ENCODE measurements at regions not wholly inside any gene's neighbourhood (a gene's known extent, or its start where the extent isn't known, plus 50 kb on each side); places are given as distances from the start of the nearest gene placed in this dataset.
"Not testable (repeated sequence)": the region's sequence is repeated elsewhere in the genome, so short reads cannot be mapped to it uniquely, and the experiment has no call there.

DNA sequence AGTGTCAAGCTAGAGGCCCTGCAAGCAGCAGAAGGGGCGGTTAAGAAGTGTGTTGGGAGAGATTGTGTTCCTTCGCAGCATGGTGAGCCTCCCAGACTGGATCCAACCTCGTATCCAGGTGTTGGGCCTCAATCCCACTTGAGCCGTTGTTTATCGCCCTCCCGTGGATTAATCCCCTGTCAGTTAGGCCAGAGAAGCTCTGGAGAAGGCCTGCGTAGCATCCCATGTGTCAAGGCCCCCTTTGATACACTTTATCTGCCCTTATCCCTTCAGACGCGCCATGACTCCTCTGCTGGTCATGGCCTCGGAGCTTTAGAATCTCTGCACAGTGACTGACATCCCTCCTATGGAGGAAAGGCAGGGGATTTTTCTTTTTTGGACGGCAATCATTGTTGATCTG is 181.0 kb downstream of the ZFP64 start:
- no peak for DNase-seq (ENCODE audit: low read depth in 2 of 2)

DNA sequence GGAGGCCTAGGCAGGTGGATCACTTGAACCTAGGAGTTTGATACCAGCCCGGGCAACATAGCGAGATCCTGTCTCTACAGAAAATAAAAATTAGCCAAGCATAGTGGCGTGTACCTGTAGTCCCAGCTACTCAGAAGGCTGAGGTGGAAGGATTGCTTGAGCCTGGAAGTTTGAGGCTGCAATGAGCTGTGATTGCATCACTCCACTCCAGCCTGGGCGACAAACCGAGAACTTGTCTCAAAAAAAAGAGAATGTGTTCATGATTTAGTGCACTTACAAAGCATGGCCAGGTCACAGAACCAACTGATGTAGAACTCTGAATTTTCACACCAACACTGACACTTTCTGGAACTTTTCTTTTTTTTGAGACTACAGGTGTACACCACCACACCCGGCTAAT is 182.7 kb downstream of the ZFP64 start:
- DNase-seq (ENCODE audit: low read depth in 2 of 2): no peak

DNA sequence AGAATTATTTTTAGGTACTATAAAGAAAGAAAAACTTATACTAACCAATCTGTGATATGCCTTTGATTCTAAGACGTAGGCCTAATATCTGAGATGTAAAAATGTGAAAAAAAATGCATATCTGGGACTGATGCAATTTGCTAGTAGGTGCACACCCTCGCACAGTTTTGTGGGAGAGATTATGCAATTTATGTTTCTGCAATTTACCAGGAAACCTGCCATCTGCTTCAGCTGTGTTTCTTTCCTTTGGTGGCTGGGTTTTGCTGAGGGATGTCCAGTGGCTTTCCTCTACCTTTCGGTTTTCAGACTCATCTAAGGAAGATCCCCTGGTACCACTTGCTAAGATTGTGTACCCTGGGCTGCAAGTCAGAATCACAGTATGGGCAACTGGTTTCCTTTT is 186.9 kb downstream of the ZFP64 start:
- DNase-seq (ENCODE audit: low read depth in 2 of 2): no peak

GRCh38 chr20:52004018-52004417 is 187.6 kb downstream of the ZFP64 start:
- DNase-seq (ENCODE audit: low read depth in 2 of 2): no peak

GRCh38 chr20:52003415-52003814 is 188.2 kb downstream of the ZFP64 start:
- DNase-seq (ENCODE audit: low read depth in 2 of 2): no peak

DNA sequence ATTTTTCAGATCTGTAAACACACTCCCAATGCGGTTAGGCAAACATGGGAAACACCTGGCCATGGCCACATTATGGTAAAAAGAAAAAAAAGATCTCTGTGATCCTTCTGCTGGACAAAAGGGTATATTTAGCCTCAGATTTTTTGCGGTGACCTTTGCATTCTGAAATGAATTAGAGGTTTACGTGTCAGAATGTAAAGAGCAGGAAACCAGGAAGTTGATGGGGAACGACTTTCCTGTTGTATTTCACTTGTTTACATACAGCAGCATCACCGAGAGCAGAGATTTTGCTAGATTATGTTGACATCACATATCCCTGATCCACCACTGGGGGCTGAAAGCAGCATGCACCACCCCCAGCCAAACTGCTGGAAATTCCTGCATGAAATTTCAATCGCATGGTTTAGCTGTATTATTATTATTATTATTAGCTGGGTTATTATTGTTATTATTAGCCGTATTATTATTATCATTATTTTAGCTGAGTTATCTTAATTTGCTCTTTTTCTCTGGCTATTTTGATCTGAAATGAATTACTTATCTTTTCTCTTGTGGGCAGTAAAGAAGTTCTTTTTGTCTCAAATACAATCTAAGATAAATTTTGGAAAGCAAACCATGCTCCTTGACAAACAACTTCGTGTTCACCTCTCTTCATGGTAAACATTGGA is 189.4 kb downstream of the ZFP64 start:
- DNase-seq (ENCODE audit: low read depth in 2 of 2): no peak

- DNase-seq (ENCODE audit: low read depth in 2 of 2): not testable (repeated sequence)
Measured at GRCh38 chr20:51997281-51997936, 194.2 kb downstream of the ZFP64 start.

DNA sequence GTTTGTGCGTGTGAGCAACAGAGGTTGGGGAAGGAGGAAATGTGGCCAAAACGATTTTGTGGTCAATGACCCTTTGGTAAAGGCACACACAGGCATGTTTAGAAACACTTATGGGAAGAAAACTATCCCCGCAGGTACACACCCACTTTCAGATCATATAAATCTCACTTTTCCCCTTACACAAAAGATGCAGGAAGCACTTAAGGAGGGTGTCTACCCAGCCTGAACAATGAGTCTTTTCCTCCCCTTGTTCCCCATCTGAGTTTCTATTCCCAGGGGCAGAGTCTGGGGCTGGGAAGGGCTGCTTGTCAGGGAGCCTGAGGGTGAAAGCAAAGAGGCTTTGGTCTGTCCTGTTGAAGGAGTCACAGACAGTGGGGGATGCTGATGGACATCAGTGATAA is 193.2 kb upstream of the SALL4 start:
- DNase-seq (ENCODE audit: low read depth in 2 of 2): no peak

DNA sequence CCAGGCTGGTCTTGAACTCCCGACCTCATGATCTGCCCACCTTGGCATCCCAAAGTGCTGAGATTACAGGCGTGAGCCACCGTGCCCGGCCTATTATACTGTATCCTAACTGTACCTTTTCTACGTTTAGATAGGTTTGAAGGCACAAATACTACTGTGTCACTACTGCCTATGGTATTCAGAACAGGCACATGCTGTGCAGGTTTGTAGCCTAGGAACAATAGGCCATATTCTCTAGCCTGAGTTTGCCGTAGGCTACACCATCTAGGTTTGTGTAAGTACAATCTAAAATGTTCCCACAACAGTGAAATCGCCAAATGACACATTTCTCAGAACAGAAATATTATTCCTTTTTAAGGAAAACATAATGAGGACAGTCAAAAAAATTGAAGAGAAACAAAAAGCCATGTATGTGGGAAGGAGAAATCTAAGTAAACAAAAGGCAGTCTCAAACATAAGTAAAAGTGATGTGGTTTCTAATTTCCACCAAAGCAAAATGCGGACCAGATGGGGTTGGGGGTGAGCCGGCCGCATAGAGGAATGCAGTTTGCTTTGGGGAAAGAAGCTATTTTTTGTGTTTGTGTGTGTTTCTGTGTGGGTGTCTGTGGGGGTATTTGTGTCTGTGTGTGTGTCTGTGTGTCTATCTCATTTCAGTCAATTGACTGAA is 192.6 kb upstream of the SALL4 start:
- DNase-seq (ENCODE audit: low read depth in 2 of 2): no peak

- no peak for DNase-seq (ENCODE audit: low read depth in 2 of 2)
Measured at GRCh38 chr20:51987812-51988211, 185.5 kb upstream of the SALL4 start.

DNA sequence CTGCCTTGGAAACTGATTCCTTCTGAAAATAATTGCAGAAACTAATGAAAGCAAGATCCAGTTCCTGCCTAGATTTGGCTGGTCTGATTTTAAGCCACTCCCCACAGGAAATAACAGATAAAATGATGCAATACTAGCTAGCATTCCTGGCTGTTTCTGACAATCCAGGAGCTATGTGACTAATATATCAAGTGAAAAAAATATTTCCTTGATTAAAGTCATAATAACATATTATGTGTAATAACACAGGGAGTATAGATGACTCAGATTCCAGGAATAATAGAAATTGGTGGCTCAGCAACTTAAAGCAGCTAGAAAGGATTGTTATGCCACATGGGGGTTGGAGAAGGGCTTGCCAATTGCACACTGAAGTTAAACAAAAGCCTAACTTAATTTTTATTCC is 182.7 kb upstream of the SALL4 start:
- DNase-seq (ENCODE audit: low read depth in 2 of 2): no peak

DNA sequence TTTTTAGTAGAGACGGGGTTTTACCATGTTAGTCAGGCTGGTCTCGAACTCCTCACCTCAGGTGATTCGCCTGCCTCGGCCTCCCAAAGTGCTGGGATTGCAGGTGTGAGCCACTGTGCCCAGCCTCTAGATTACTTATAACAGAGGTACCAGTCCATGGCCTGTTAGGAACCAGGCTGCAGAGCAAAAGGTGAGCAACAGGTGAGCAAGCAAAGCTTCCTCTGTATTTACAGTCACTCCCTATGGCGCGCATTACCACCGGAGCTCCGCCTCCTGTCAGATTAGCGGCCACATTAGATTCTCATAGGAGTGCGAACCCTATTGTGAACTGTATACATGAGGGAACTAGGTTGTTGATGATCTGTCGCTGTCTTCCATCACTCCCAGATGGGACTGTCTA is 178.0 kb upstream of the SALL4 start:
- DNase-seq (ENCODE audit: low read depth in 2 of 2): no peak

DNA sequence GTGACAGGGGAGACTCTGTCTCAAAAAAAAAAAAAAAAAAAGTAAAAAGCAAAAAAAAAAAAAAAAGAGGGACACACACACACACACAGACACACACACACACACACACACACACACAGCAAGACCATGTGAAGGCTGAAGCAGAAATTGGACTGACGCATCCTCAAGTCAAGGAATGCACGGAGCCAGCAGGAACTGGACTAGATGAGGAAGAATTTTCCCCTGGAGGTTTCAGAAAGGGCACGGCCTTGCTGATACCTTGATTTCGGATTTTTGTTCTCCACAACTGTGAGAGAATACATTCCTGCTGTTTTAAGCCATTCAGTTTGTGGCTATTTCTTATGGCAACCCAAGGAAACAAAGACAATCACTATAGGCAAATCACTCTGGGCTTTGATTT is 176.9 kb upstream of the SALL4 start:
- no peak for DNase-seq (ENCODE audit: low read depth in 2 of 2)

GRCh38 chr20:51978070-51978501 is 175.8 kb upstream of the SALL4 start:
- DNase-seq (ENCODE audit: low read depth in 2 of 2): no peak

- DNase-seq (ENCODE audit: low read depth in 2 of 2): no peak
Measured at GRCh38 chr20:51972056-51972455, 169.7 kb upstream of the SALL4 start.

DNA sequence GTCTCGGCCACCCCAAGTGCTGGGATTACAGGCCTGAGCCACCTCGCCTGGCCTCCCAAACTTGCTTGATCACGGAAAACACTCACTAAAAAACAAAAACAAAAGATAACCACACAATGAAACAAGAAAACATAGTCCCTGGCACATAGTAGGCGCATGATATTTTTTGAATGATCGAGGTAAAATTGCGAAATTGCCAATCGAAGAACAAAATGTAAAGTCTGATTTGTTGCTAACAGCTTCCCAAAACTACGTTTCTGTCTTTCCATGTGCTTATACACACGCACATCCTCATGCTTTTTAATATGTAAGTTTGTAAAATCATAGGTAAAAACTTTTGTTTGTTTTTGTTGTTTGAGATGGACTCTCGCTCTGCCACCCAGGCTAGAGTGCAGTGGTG is 168.5 kb upstream of the SALL4 start:
- DNase-seq (ENCODE audit: low read depth in 2 of 2): no peak

DNA sequence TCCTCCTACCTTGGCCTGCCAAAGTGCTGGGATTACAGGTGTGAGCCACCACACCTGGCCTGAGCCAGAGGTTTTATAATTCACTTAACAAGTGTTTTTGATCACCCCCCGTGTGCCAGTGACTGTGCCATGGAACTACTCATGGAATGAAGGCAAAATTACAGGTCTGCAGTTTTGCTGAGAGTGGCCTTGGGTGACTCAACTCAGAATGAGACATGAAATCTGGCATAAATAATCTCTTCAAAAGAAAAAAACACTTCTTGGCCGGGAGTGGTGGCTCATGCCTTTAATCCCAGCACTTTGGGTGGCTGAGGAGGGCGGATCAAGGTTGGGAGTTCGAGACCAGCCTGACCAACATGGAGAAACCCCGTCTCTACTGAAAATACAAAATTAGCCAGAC is 166.9 kb upstream of the SALL4 start:
- no peak for DNase-seq (ENCODE audit: low read depth in 2 of 2)

GRCh38 chr20:51968151-51968550 is 165.8 kb upstream of the SALL4 start:
- no peak for DNase-seq (ENCODE audit: low read depth in 2 of 2)

- no peak for DNase-seq (ENCODE audit: low read depth in 2 of 2)
Measured at GRCh38 chr20:51966296-51966971, 164.1 kb upstream of the SALL4 start.

- no peak for DNase-seq (ENCODE audit: low read depth in 2 of 2)
Measured at GRCh38 chr20:51961964-51962761, 159.8 kb upstream of the SALL4 start.

GRCh38 chr20:51960047-51960675 is 157.8 kb upstream of the SALL4 start:
- DNase-seq (ENCODE audit: low read depth in 2 of 2): no peak

All from stimulated activated CD8-positive, alpha-beta memory T cell treated with anti-CD3 and anti-CD28 coated beads, Interleukin-7, amount 100 ng/mL, for 4 hours (primary cell).